ACHN (cell line): ENCODE measurements at regions not wholly inside any gene's neighbourhood (a gene's known extent, or its start where the extent isn't known, plus 50 kb on each side); places are given as distances from the start of the nearest gene placed in this dataset.

Source experiments
- DNase-seq: peaks from one replicate; pipeline ENCODE4 v3.0.0-alpha.2; 2015
- in situ Hi-C: cut with HindIII; loops from 2 replicates; pipeline ENCODE4 v1.10.0; 2017; ENCODE audit warnings: low sequenced_read_pairs, low pct_ligation_motif_present, low pct_unique_long_range_greater_than_20kb

GRCh38 chr15:62941699-62942098 lies 100.8 kb upstream of the TPM1 start:
- DNase-seq, result no peak

GRCh38 chr15:62942428-62942827 lies 100.1 kb upstream of the TPM1 start:
- in situ Hi-C loops, result no loop called here
- DNase-seq, result no peak

More at GRCh38 chr15:62941699-62942098, 100.8 kb upstream of the TPM1 start:
- in situ Hi-C loops, result no loop called here

DNA sequence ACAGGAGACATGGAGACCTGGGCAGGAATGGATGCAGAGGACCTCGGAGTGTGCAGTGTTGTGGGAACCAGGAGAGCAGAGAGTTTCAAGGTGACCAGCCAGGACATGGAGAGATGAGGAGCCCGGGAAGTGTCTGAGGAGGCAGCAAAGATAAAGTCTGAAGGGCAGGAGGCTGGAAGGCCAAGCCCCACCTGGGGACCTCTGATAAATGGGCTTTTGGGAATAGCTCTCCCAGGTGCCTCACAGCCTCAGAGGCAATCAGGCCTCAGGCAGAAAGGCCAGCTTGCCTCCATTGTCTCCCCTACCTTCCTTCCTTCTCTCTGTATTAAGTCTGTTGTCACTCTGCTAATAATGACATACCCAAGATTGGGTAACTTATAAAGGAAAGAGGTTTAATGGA lies 97.5 kb upstream of the TPM1 start:
- in situ Hi-C loops, result no loop called here
- no peak for DNase-seq

- DNase-seq, result no peak
- in situ Hi-C loops, result no loop called here
Observed at GRCh38 chr15:62945760-62946159, 96.8 kb upstream of the TPM1 start.

GRCh38 chr15:62946940-62947339 lies 95.6 kb upstream of the TPM1 start:
- DNase-seq, result no peak
- in situ Hi-C loops, result no loop called here

GRCh38 chr15:62950462-62950931 lies 92.0 kb upstream of the TPM1 start:
- no peak for DNase-seq
- in situ Hi-C loops, result no loop called here

- no peak for DNase-seq
- in situ Hi-C loops, result no loop called here
Observed at GRCh38 chr15:62951481-62951880, 91.1 kb upstream of the TPM1 start.

DNA sequence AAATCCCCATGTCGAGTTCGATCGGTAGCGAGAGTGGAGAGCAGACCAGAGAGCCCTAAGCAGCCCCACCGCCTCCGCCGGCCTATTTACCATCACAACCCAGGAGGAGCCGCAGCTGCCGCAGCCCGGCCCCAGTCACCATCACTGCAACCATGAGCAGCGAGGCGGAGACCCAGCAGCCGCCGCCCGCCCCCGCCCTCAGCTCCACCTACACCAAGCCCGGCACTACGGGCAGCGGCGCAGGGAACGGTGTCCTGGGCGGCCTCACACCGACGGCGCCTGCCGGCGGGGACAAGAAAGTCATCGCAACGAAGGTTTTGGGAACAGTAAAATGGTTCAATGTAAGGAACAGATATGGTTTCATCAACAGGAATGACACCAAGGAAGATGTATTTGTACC lies 89.5 kb upstream of the TPM1 start:
- in situ Hi-C loops, result no loop called here
- no peak for DNase-seq

- DNase-seq, result no peak
- in situ Hi-C loops, result no loop called here
Observed at GRCh38 chr15:62953496-62954045, 89.0 kb upstream of the TPM1 start.

DNA sequence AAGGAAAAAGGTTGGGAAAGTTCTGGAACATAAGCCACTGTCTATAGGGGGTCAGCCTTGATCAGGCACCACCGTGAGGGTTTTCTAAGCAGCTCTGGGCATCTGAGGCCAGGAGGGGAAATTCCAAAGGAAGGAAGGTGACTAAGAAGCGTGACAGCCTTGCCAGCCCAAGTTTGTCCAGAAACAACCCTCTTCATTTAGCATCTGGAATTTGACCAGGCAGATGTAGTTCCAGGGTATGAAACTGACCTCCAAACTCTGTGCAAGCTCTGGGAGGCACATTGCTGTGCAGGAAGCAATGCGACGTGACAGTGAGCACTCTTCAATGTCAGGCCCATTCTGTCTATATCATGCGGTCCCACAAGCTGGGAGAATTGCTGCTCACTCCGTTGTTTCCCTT lies 85.4 kb upstream of the TPM1 start:
- in situ Hi-C loops, result no loop called here
- DNase-seq, result peak; percentile 13

DNA sequence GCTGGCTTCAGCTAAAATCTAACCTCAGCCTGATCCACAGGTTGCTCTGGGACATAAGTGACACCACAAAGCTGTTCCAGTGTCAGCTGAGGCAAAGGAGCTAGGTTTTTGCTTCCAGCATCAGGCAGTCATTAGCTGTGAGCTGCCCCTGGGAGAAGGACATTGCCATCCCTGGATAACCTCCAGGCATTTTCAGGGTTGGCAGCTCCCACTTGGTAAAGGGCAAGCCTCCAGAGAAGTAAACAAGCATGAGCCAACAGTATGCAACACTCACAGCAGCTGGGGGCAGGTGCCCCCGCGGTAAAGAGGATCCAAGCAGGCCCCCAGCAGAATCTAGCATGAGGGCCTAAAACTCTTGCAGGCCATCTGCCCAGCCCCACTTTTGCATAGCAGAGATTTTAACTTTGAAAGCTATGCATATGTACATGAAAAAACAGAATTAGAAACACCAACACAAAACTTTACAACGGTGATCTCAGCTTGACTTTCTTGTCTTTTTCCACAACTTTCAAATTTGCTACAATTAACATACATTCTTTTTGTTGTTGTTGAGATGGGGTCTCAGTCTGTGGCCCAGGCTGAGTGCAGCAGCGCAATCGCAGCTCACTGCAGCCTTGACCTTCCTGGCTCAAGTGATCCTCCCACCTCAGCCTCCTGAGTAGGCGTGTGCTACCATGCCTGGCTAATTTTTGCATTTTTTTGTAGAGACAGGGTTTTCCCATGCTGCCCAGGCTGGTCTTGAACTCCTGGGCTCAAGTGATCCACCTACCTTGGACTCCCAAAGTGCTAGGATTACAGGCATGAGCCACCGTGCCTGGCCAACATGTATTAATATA lies 83.8 kb upstream of the TPM1 start:
- no peak for DNase-seq
- in situ Hi-C loops, result no loop called here

GRCh38 chr15:62961134-62961533 lies 81.4 kb upstream of the TPM1 start:
- in situ Hi-C loops, result no loop called here
- no peak for DNase-seq

- in situ Hi-C loops, result no loop called here
Observed at GRCh38 chr15:62962101-62962995, 80.2 kb upstream of the TPM1 start.

DNA sequence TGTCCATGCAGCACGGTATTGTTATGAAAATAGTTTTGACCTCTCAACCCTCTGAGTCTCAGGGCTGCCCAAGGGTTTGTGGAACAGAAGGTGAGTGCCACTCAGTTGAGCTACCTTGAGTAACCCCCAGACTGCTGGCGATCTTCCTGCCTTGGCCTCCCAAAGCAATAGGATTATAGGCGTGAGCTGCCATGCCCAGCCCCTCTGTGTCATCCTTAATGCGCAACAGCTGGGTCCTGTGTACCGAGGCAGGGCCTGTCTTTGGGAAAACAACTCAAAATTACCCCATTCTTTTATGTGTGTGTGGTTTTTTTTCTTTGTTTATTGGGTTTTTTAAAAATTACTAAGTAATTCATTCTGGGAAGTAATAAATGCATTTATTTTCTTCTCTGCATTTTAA lies 78.3 kb upstream of the TPM1 start:
- in situ Hi-C loops, result no loop called here
- DNase-seq, result no peak

More at GRCh38 chr15:62962101-62962995, 80.2 kb upstream of the TPM1 start:
- DNase-seq, result no peak

DNA sequence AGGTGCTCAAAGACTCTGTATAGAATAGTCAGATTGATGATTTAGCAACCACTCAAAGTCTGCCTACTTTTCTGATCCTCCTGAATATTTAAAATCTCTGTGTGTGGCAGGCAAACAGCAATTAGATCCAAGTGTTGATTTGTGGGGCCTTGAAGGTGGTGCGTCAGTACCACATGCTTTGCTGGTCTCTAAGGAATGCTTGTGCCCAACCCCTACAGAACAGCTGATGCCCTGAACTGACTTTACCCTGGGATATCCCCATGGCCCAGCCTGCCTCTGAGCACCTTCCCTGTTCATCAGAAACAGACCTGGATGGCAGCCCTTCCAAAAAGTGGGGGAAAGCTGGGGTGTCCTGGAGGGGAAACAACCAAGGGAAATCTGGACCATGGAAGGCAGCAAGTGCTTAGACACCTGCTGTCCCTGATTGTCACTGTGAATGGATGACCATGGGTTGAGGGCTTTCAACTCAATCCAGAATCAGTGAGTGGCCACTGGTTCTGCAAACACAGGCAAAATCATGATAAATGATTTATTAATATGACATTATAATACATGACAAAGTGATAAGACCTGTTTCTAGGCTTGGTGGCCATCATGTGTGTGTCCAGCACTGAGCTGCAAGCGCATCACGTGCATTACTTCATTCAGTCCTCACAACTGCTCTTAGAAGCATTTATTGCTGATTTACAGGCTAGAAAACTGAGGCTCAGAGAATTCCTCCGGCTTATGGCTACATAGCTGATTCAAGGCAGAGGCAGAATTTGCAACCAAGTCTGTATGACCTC lies 76.1 kb upstream of the TPM1 start:
- in situ Hi-C loops, result no loop called here
- no peak for DNase-seq

GRCh38 chr15:62968699-62969098 lies 73.8 kb upstream of the TPM1 start:
- in situ Hi-C loops, result no loop called here
- DNase-seq, result no peak

GRCh38 chr15:62969442-62970089 lies 73.0 kb upstream of the TPM1 start:
- no peak for DNase-seq
- in situ Hi-C loops, result no loop called here

DNA sequence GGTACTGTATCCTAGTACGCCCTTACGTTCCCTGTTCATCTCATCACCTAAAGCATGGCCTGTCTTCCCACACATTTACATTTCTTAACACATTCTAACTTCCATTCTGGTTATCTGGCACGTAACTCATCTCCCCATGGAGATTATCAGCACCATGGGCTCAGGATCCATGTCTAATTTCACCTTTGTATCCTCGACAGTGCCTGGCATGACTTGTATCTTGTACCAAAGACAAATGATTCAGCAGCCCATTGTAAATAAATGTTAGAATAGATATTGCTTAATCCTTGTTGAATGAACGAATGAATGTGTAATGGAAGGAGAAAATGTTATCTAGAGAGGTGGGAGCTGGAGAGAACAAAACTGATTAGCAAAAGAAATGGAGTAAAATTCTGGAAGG lies 69.7 kb upstream of the TPM1 start:
- in situ Hi-C loops, result no loop called here
- DNase-seq, result peak; percentile 72
